ENCODE measurements at regions not wholly inside any gene's neighbourhood (a gene's known extent, or its start where the extent isn't known, plus 50 kb on each side); places are given as distances from the start of the nearest gene placed in this dataset.
"Not testable (repeated sequence)": the region's sequence is repeated elsewhere in the genome, so short reads cannot be mapped to it uniquely, and the experiment has no call there.

GRCh38 chr4:3874525-3875110, 108.4 kb downstream of the ADRA2C start:
- no peak overlapping the region for H3K27ac ChIP-seq (ENCODE audit: low read length)
- H3K9me2 ChIP-seq (ENCODE audit: insufficient read depth, low read length) = no peaks in the 10 kb centered on the region
- no peak for TF ChIP-seq TAF1 (IDR thresholded peaks at IDR 0.05; ENCODE audit: low read depth)
- no peak for TF ChIP-seq EZH2 (IDR thresholded peaks at IDR 0.05; ENCODE audit: borderline replicate concordance, insufficient read depth, low read length, poor library complexity, severe bottlenecking)
- no peak for TF ChIP-seq SMC3 (conservative IDR thresholded peaks at IDR 0.05; ENCODE audit: poor library complexity)
- TF ChIP-seq, protein P1, sequence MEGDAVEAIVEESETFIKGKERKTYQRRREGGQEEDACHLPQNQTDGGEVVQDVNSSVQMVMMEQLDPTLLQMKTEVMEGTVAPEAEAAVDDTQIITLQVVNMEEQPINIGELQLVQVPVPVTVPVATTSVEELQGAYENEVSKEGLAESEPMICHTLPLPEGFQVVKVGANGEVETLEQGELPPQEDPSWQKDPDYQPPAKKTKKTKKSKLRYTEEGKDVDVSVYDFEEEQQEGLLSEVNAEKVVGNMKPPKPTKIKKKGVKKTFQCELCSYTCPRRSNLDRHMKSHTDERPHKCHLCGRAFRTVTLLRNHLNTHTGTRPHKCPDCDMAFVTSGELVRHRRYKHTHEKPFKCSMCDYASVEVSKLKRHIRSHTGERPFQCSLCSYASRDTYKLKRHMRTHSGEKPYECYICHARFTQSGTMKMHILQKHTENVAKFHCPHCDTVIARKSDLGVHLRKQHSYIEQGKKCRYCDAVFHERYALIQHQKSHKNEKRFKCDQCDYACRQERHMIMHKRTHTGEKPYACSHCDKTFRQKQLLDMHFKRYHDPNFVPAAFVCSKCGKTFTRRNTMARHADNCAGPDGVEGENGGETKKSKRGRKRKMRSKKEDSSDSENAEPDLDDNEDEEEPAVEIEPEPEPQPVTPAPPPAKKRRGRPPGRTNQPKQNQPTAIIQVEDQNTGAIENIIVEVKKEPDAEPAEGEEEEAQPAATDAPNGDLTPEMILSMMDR (IDR thresholded peaks at IDR 0.05; ENCODE audit: poor library complexity, severe bottlenecking) = no peak
- H3K27me3 ChIP-seq (ENCODE audit: insufficient read depth, low read depth, low read length) = peaks cover 45% of the 10 kb centered on the region
- no peaks in the 10 kb centered on the region for H4K20me1 ChIP-seq (ENCODE audit: insufficient read depth)
- H2AFZ ChIP-seq (ENCODE audit: low read depth, low read length) = no peak overlapping the region
- no peak overlapping the region for H3K9ac ChIP-seq (ENCODE audit: low read length)
- H3K4me2 ChIP-seq (ENCODE audit: low read length) = no peak overlapping the region
- H3F3A ChIP-seq (ENCODE audit: insufficient read depth, low read length, poor library complexity, severe bottlenecking) = no peaks in the 10 kb centered on the region
- H3K79me2 ChIP-seq (replicated peaks; ENCODE audit: insufficient read depth, low read length) = no peaks in the 10 kb centered on the region
- H3K36me3 ChIP-seq (ENCODE audit: insufficient read depth, low read length) = no peaks in the 10 kb centered on the region
- H3K4me3 ChIP-seq (ENCODE audit: low read length) = no peak overlapping the region
- no peaks in the 10 kb centered on the region for H3K9me3 ChIP-seq (ENCODE audit: low read length)

GRCh38 chr4:3875466-3875865, 109.3 kb downstream of the ADRA2C start:
- Histone ChIP-seq H3K27me3 (ENCODE audit: insufficient read depth, low read depth, low read length) (peaks cover 46% of the 10 kb centered on the region), H3K4me2 (ENCODE audit: low read length) (no peak overlapping the region), H3F3A (ENCODE audit: insufficient read depth, low read length, poor library complexity, severe bottlenecking) (no peaks in the 10 kb centered on the region), H3K9me2 (ENCODE audit: insufficient read depth, low read length) (no peaks in the 10 kb centered on the region), H2AFZ (ENCODE audit: low read depth, low read length) (no peak overlapping the region), H3K9ac (ENCODE audit: low read length) (no peak overlapping the region), H3K4me3 (ENCODE audit: low read length) (no peak overlapping the region), H3K9me3 (ENCODE audit: low read length) (no peaks in the 10 kb centered on the region), H3K79me2 (replicated peaks; ENCODE audit: insufficient read depth, low read length) (no peaks in the 10 kb centered on the region), H3K36me3 (ENCODE audit: insufficient read depth, low read length) (no peaks in the 10 kb centered on the region), H4K20me1 (ENCODE audit: insufficient read depth) (no peaks in the 10 kb centered on the region), H3K27ac (ENCODE audit: low read length) (no peak overlapping the region)
- TF ChIP-seq TAF1 (IDR thresholded peaks at IDR 0.05; ENCODE audit: low read depth) (no peak), RAD21 (conservative IDR thresholded peaks at IDR 0.05) (no peak), SMC3 (conservative IDR thresholded peaks at IDR 0.05; ENCODE audit: poor library complexity) (no peak), MXI1 (conservative IDR thresholded peaks at IDR 0.05; ENCODE audit: poor library complexity, severe bottlenecking) (no peak), POLR2AphosphoS5 (IDR thresholded peaks at IDR 0.05) (no peak), EZH2 (IDR thresholded peaks at IDR 0.05; ENCODE audit: borderline replicate concordance, insufficient read depth, low read length, poor library complexity, severe bottlenecking) (no peak), EP300 (conservative IDR thresholded peaks at IDR 0.05; ENCODE audit: poor library complexity, severe bottlenecking) (no peak)
- TF ChIP-seq, protein P2, sequence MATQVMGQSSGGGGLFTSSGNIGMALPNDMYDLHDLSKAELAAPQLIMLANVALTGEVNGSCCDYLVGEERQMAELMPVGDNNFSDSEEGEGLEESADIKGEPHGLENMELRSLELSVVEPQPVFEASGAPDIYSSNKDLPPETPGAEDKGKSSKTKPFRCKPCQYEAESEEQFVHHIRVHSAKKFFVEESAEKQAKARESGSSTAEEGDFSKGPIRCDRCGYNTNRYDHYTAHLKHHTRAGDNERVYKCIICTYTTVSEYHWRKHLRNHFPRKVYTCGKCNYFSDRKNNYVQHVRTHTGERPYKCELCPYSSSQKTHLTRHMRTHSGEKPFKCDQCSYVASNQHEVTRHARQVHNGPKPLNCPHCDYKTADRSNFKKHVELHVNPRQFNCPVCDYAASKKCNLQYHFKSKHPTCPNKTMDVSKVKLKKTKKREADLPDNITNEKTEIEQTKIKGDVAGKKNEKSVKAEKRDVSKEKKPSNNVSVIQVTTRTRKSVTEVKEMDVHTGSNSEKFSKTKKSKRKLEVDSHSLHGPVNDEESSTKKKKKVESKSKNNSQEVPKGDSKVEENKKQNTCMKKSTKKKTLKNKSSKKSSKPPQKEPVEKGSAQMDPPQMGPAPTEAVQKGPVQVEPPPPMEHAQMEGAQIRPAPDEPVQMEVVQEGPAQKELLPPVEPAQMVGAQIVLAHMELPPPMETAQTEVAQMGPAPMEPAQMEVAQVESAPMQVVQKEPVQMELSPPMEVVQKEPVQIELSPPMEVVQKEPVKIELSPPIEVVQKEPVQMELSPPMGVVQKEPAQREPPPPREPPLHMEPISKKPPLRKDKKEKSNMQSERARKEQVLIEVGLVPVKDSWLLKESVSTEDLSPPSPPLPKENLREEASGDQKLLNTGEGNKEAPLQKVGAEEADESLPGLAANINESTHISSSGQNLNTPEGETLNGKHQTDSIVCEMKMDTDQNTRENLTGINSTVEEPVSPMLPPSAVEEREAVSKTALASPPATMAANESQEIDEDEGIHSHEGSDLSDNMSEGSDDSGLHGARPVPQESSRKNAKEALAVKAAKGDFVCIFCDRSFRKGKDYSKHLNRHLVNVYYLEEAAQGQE (IDR thresholded peaks at IDR 0.05; ENCODE audit: borderline replicate concordance) = no peak
- TF ChIP-seq, protein P1 (IDR thresholded peaks at IDR 0.05; ENCODE audit: poor library complexity, severe bottlenecking) = no peak

DNA sequence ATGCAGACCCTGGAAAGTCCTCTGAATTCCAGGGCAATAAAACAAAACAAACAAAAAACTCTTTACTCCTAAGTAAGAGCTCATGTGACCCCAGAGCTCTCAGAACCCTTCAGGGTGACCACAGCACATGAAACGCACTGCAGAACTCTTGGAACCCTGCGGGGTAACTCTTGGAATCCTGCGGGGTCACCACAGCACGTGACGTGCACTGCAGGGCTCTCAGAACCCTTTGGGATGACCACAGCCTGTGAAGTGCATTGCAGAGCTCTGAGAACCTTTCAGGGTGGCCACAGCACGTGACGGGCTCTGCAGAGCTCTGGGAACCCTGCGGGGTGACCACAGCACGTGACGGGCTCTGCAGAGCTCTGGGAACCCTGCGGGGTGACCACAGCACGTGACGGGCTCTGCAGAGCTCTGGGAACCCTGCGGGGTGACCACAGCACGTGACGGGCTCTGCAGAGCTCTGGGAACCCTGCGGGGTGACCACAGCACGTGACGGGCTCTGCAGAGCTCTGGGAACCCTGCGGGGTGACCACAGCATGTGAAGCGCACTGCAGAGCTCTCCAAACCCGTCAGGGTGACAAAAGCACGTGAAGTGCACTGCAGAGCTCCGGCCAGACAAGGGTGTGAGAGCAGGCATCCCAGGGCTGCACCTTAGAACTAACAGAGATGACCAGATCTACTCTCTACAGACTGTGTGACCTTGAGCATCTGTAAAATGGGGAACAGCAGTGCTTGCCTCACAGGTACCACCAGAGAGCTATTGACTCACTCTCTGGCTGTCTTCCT, 110.1 kb downstream of the ADRA2C start:
- H3K36me3 ChIP-seq (ENCODE audit: insufficient read depth, low read length); H3K9me3 ChIP-seq (ENCODE audit: low read length); H4K20me1 ChIP-seq (ENCODE audit: insufficient read depth); H3K4me3 ChIP-seq (ENCODE audit: low read length); H3K9ac ChIP-seq (ENCODE audit: low read length); H3K9me2 ChIP-seq (ENCODE audit: insufficient read depth, low read length); H3K4me2 ChIP-seq (ENCODE audit: low read length); H3F3A ChIP-seq (ENCODE audit: insufficient read depth, low read length, poor library complexity, severe bottlenecking); H2AFZ ChIP-seq (ENCODE audit: low read depth, low read length); H3K79me2 ChIP-seq (replicated peaks; ENCODE audit: insufficient read depth, low read length); H3K27ac ChIP-seq (ENCODE audit: low read length): not testable (repeated sequence)
- H3K27me3 ChIP-seq (ENCODE audit: insufficient read depth, low read depth, low read length) = peaks cover 38% of the 10 kb centered on the region
